ENCODE measurements at regions not wholly inside any gene's neighbourhood (a gene's known extent, or its start where the extent isn't known, plus 50 kb on each side); places are given as distances from the start of the nearest gene placed in this dataset.

DNA sequence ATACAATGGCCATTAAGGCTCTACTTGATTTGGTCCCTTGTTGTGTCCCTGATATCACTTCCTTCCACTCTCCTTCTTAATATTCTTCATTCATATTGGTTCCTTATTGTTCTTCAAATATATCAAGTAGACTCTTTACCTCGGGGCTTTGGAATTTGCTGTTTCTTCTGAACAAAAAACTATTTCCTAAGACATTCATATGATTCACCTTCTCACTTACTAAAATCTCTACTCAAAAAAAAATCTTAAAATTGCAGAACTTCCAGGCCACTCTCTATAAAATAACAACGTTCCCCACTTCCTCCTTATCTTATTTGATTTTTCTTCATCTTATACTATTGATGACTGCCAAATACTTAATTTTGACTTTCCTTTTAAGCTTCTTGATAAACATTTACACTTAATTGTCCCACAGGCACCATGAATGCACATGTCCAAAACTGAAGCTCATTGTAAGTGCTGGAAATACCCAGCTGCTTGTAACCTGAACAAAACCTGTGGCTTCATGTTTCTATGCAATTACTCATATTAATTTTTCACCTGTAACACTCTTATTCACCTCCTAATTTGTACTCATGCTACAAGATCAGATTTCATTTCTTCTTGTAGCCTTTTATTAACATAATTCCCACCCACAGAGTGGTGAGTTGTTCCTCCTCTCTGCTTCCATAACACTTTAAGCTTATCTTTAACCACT is 58.4 kb upstream of the NUDT12 start:
- no peaks in the 10 kb centered on the region for H3K36me3 ChIP-seq
- peaks cover 13% of the 10 kb centered on the region for H3K4me1 ChIP-seq (ENCODE audit: low read depth)
- no peak overlapping the region for H3K27ac ChIP-seq
- no peak overlapping the region for H3K4me3 ChIP-seq
- TF ChIP-seq, protein P1, sequence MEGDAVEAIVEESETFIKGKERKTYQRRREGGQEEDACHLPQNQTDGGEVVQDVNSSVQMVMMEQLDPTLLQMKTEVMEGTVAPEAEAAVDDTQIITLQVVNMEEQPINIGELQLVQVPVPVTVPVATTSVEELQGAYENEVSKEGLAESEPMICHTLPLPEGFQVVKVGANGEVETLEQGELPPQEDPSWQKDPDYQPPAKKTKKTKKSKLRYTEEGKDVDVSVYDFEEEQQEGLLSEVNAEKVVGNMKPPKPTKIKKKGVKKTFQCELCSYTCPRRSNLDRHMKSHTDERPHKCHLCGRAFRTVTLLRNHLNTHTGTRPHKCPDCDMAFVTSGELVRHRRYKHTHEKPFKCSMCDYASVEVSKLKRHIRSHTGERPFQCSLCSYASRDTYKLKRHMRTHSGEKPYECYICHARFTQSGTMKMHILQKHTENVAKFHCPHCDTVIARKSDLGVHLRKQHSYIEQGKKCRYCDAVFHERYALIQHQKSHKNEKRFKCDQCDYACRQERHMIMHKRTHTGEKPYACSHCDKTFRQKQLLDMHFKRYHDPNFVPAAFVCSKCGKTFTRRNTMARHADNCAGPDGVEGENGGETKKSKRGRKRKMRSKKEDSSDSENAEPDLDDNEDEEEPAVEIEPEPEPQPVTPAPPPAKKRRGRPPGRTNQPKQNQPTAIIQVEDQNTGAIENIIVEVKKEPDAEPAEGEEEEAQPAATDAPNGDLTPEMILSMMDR (IDR thresholded peaks at IDR 0.05; ENCODE audit: low read depth, low read length), result no peak
- DNase-seq (ENCODE audit: low read depth in 1 of 2, low spot score in 1 of 2), result no peak
- no peaks in the 10 kb centered on the region for H3K27me3 ChIP-seq
- no peaks in the 10 kb centered on the region for H3K9me3 ChIP-seq (ENCODE audit: low read depth)

DNA sequence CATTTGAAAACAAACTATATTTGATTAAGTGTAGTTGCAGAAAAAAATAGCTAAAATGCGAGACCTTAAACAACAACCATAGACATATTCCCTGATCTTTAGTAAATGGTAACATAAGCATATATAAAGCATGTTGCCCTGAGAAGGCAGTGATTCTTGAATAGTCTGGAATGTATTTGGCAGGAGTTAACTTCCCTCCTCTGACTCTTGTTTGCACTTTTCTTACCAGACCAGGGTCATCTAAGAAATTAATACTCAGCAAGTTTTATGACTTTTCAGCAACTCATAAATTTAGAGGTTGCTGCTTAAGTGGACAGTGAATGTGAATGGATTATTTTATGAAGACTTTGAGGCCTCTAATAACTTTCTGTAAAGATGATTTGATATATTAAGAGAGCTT is 55.3 kb upstream of the NUDT12 start:
- H3K27ac ChIP-seq, result no peak overlapping the region
- H3K27me3 ChIP-seq, result no peaks in the 10 kb centered on the region
- H3K36me3 ChIP-seq, result no peaks in the 10 kb centered on the region

DNA sequence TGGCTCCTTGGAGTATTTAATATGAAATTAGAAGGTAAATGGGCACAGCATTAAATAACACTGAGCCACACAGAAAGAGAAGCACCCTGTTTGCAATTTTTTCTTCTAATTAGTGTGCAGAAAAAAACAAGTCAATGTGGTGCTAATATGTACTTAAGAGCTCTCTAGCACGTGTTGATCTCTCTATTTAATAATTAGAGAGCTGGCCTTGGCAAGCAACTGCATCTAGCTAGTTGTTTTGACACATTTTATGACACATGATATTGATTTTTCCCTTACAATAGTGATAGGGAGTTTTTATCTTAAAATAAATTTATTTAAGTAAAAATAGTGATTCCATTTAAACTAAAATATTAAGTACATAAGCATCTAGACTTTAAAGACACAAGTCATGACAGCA is 54.5 kb upstream of the NUDT12 start:
- Histone ChIP-seq H3K27me3 (no peaks in the 10 kb centered on the region), H3K4me3 (no peak overlapping the region), H3K4me1 (ENCODE audit: low read depth) (peaks cover 12% of the 10 kb centered on the region), H3K27ac (no peak overlapping the region), H3K9me3 (ENCODE audit: low read depth) (no peaks in the 10 kb centered on the region), H3K36me3 (no peaks in the 10 kb centered on the region)
- DNase-seq (ENCODE audit: low read depth in 1 of 2, low spot score in 1 of 2), result no peak
- TF ChIP-seq, protein P1 (IDR thresholded peaks at IDR 0.05; ENCODE audit: low read depth, low read length), result no peak

More for the DNA sequence above, 55.3 kb upstream of the NUDT12 start:
- Histone ChIP-seq H3K4me3 (no peak overlapping the region), H3K9me3 (ENCODE audit: low read depth) (no peaks in the 10 kb centered on the region), H3K4me1 (ENCODE audit: low read depth) (peaks cover 13% of the 10 kb centered on the region)
- TF ChIP-seq, protein P1 (IDR thresholded peaks at IDR 0.05; ENCODE audit: low read depth, low read length), result no peak
- no peak for DNase-seq (ENCODE audit: low read depth in 1 of 2, low spot score in 1 of 2)

DNA sequence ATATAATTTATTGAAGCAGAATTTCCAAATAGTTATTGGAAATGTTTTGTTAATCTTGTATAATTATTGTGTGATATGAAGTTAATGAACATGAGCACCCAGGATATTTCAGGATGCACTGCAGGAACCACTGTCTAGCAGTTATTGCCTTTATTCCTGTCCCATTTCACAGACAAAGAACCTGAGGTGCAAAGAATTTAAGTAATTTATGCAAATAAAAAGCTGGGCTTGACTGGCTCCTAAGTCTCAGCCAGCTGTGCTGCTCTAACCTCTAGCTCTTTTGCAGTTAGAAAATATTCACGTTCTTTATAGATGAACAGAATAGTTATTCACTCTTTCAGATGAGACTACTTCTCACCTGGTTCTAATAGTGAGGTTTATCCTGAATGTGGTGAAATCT is 50.0 kb upstream of the NUDT12 start:
- H3K27me3 ChIP-seq, result no peaks in the 10 kb centered on the region
- no peak for DNase-seq (ENCODE audit: low read depth in 1 of 2, low spot score in 1 of 2)
- TF ChIP-seq, protein P1 (IDR thresholded peaks at IDR 0.05; ENCODE audit: low read depth, low read length), result no peak
- no peaks in the 10 kb centered on the region for H3K36me3 ChIP-seq
- H3K4me1 ChIP-seq (ENCODE audit: low read depth), result no peaks in the 10 kb centered on the region
- H3K9me3 ChIP-seq (ENCODE audit: low read depth), result no peaks in the 10 kb centered on the region
- H3K4me3 ChIP-seq, result no peak overlapping the region
- no peak overlapping the region for H3K27ac ChIP-seq
